OCI-LY3 (cell line): ENCODE measurements at regions not wholly inside any gene's neighbourhood (a gene's known extent, or its start where the extent isn't known, plus 50 kb on each side); places are given as distances from the start of the nearest gene placed in this dataset.

Experiments
- EZH2phosphoT487 ChIP-seq: fragments of 200-600 bp; shearing (Covaris generic); IDR thresholded peaks from 2 replicates; pipeline ENCODE4 v1.6.1; 2018; ENCODE audit warnings: antibody characterized with exemption, mixed run types, low read depth
- TF ChIP-seq, protein P1 (sequence below): fragments of 200-600, 300-600 bp; sonication (generic); IDR thresholded peaks from 2 replicates; pipeline ENCODE4 v1.5.1; 2014; ENCODE audit warnings: antibody characterized with exemption, low read length, low read depth

DNA sequence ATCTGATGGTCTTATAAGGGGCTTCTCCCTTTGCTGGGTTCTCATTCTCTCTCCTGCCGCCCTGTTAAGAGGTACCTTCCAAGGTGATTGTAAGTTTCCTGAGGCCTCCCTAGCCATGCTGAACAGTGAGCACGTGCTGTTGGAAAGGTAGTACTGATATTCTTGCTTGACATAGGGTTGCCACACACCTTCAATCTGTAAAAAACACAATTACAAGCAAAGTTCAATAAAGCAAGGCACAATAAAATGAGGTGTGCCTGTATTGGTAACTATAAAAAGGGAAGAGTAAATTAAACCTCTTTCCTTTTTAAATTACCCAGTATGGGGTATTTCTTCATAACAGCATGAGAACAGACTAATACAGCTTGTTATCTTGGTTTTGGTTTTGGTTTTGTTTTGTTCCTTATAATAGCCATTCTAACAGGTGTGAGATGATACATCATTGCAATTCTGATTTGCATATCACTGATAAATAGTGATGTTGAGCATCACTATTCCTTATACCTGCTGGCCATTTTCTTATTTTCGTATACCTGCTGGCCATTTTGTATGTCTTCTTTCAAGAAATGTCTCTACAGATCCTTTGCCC is 164.9 kb upstream of the TRIM24 start:
- TF ChIP-seq, protein P1, sequence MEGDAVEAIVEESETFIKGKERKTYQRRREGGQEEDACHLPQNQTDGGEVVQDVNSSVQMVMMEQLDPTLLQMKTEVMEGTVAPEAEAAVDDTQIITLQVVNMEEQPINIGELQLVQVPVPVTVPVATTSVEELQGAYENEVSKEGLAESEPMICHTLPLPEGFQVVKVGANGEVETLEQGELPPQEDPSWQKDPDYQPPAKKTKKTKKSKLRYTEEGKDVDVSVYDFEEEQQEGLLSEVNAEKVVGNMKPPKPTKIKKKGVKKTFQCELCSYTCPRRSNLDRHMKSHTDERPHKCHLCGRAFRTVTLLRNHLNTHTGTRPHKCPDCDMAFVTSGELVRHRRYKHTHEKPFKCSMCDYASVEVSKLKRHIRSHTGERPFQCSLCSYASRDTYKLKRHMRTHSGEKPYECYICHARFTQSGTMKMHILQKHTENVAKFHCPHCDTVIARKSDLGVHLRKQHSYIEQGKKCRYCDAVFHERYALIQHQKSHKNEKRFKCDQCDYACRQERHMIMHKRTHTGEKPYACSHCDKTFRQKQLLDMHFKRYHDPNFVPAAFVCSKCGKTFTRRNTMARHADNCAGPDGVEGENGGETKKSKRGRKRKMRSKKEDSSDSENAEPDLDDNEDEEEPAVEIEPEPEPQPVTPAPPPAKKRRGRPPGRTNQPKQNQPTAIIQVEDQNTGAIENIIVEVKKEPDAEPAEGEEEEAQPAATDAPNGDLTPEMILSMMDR: no peak
- no peak for TF ChIP-seq EZH2phosphoT487
